GM23338 (cell line): ENCODE measurements at regions not wholly inside any gene's neighbourhood (a gene's known extent, or its start where the extent isn't known, plus 50 kb on each side); places are given as distances from the start of the nearest gene placed in this dataset.

Source experiments
- ATAC-seq: fragments of 200-7000 bp; cut with Tn5 transposase; 3 replicates; pipeline ENCODE4 v1.9.1; 2020
- DNase-seq: peaks from one replicate; pipeline ENCODE4 v3.0.0-alpha.2; 2015; ENCODE audit warnings: low spot score
- H2AFZ ChIP-seq: fragments of 200-600 bp; sonication (generic); 2 replicates; pipeline ENCODE4 v1.8.0; 2016; ENCODE audit warnings: antibody characterized with exemption, mild to moderate bottlenecking, moderate library complexity
- H3F3A ChIP-seq: fragments of 200-600 bp; sonication (generic); replicated peaks from 2 replicates; pipeline ENCODE4 v1.8.0; 2017; ENCODE audit warnings: antibody characterized with exemption, mixed run types, low read depth
- H3K27ac ChIP-seq: fragments of 200-600 bp; sonication (generic); 2 replicates; pipeline ENCODE4 v1.6.1; 2016; ENCODE audit warnings: low read depth
- H3K27me3 ChIP-seq: fragments of 200-600 bp; sonication (generic); 2 replicates; pipeline ENCODE4 v1.8.0; 2016; ENCODE audit warnings: mild to moderate bottlenecking, mixed run types, moderate library complexity; ENCODE audit not compliant: insufficient read depth
- H3K36me3 ChIP-seq: fragments of 200-600 bp; sonication (generic); 2 replicates; pipeline ENCODE4 v1.8.0; 2016; ENCODE audit warnings: mild to moderate bottlenecking; ENCODE audit not compliant: insufficient read depth
- H3K4me1 ChIP-seq: fragments of 200-600 bp; sonication (generic); 2 replicates; pipeline ENCODE4 v1.8.0; 2016; ENCODE audit warnings: mild to moderate bottlenecking, moderate library complexity; ENCODE audit not compliant: insufficient read depth
- H3K4me2 ChIP-seq: fragments of 200-600 bp; sonication (generic); 2 replicates; pipeline ENCODE4 v1.7.1; 2017; ENCODE audit warnings: mixed run types
- H3K4me3 ChIP-seq: fragments of 200-600 bp; sonication (generic); 2 replicates; pipeline ENCODE4 v1.6.1; 2016; ENCODE audit warnings: mixed run types
- H3K79me2 ChIP-seq: fragments of 200-600 bp; sonication (generic); replicated peaks from 2 replicates; pipeline ENCODE4 v1.8.0; 2017; ENCODE audit warnings: mild to moderate bottlenecking; ENCODE audit not compliant: insufficient read depth
- H3K9me2 ChIP-seq: fragments of 200-600 bp; sonication (generic); 2 replicates; pipeline ENCODE4 v1.8.0; 2017; ENCODE audit not compliant: insufficient read depth
- H4K20me1 ChIP-seq: fragments of 200-600 bp; sonication (generic); replicated peaks from 2 replicates; pipeline ENCODE4 v1.8.0; 2017; ENCODE audit warnings: mild to moderate bottlenecking; ENCODE audit not compliant: insufficient read depth
- H3K27ac Mint-ChIP-seq: 2 replicates; pipeline ENCODE4 v1.8.0; 2020; ENCODE audit warnings: inconsistent platforms, mild to moderate bottlenecking, moderate library complexity, mixed read lengths
- H3K27me3 Mint-ChIP-seq: 3 replicates; pipeline ENCODE4 v1.8.0; 2022; ENCODE audit warnings: low read depth, mild to moderate bottlenecking, moderate library complexity, mixed read lengths, inconsistent platforms; ENCODE audit not compliant: insufficient read depth, poor library complexity
- H3K36me3 Mint-ChIP-seq: 3 replicates; pipeline ENCODE4 v1.8.0; 2021; ENCODE audit warnings: low read depth, mild to moderate bottlenecking, inconsistent platforms, moderate library complexity, mixed read lengths
- H3K4me1 Mint-ChIP-seq: 3 replicates; pipeline ENCODE4 v1.8.0; 2020; ENCODE audit warnings: mild to moderate bottlenecking, inconsistent platforms, mixed read lengths
- H3K4me3 Mint-ChIP-seq: 3 replicates; pipeline ENCODE4 v1.8.0; 2021; ENCODE audit warnings: moderate library complexity, mild to moderate bottlenecking, inconsistent platforms, mixed read lengths
- H3K9me3 Mint-ChIP-seq: 3 replicates; pipeline ENCODE4 v1.8.0; 2020; ENCODE audit warnings: moderate library complexity, mild to moderate bottlenecking, inconsistent platforms, mixed read lengths
- CREB1 ChIP-seq: fragments of 250-450 bp; sonication (Bioruptor Pico); IDR thresholded peaks from 2 replicates; pipeline ENCODE4 v1.5.0; 2020; ENCODE audit warnings: low read depth, mild to moderate bottlenecking, moderate library complexity
- ETS1 ChIP-seq: IDR thresholded peaks from 2 replicates; pipeline ENCODE4 v1.6.1; 2016; ENCODE audit warnings: antibody characterized with exemption
- REST ChIP-seq: IDR thresholded peaks from one replicate; pipeline ENCODE4 v1.6.1; 2018; ENCODE audit warnings: antibody characterized with exemption; ENCODE audit not compliant: unreplicated experiment
- ZNF462 ChIP-seq: fragments of 250-450 bp; sonication (Bioruptor Pico); IDR thresholded peaks from 2 replicates; pipeline ENCODE4 v1.5.0; 2020; ENCODE audit warnings: mild to moderate bottlenecking, moderate library complexity

GRCh38 chr17:6232732-6233101 lies 162.5 kb downstream of the WSCD1 start:
- H4K20me1 ChIP-seq, result no peaks in the 10 kb centered on the region
- ATAC-seq, result no peak
- no peaks in the 10 kb centered on the region for H3K79me2 ChIP-seq
- Mint-ChIP-seq H3K27ac (no peak overlapping the region), H3K4me3 (no peak overlapping the region), H3K4me1 (peaks cover 7% of the 10 kb centered on the region; the same call in 2 of the 3 replicates), H3K27me3 (peaks cover 10% of the 10 kb centered on the region), H3K36me3 (no peaks in the 10 kb centered on the region), H3K9me3 (no peaks in the 10 kb centered on the region)
- TF ChIP-seq ETS1, result no peak
- no peak for TF ChIP-seq ZNF462
- no peak for TF ChIP-seq REST
- no peak for TF ChIP-seq CREB1 (CRISPR knock-in tag)
- no peaks in the 10 kb centered on the region for H3K27me3 ChIP-seq
- no peak for DNase-seq
- H3K4me2 ChIP-seq, result no peak overlapping the region
- no peaks in the 10 kb centered on the region for H3K9me2 ChIP-seq
- no peak overlapping the region for H3K27ac ChIP-seq
- H3K36me3 ChIP-seq, result no peaks in the 10 kb centered on the region
- 0 out of 2 replicates have a peak overlapping the region, but pooled peaks have one; percentile 56 for H2AFZ ChIP-seq
- no peaks in the 10 kb centered on the region for H3F3A ChIP-seq
- H3K4me1 ChIP-seq, result peaks cover 12% of the 10 kb centered on the region; the same call in 1 of the 2 replicates
- no peak overlapping the region for H3K4me3 ChIP-seq
